Fibroblast of lung (primary cell): ENCODE measurements at regions not wholly inside any gene's neighbourhood (a gene's known extent, or its start where the extent isn't known, plus 50 kb on each side); places are given as distances from the start of the nearest gene placed in this dataset.
"Not testable (repeated sequence)": the region's sequence is repeated elsewhere in the genome, so short reads cannot be mapped to it uniquely, and the experiment has no call there.

Experiments
- EZH2 ChIP-seq: IDR thresholded peaks from 2 replicates; pipeline ENCODE4 v1.5.1; 2012; ENCODE audit warnings: low read length, control low read depth, mild to moderate bottlenecking; ENCODE audit errors: missing control alignments
- TF ChIP-seq, protein P1 (sequence below), 2 donors: IDR thresholded peaks in 1 of 2; conservative IDR thresholded peaks in 1 of 2; 1 replicate in 1 of 2; 2 replicates in 1 of 2; pipeline ENCODE4 v1.5.1; 2011 to 2012; ENCODE audit warnings: low read length in 2 of 2, control low read depth in 1 of 2, inconsistent platforms in 1 of 2, low read depth in 1 of 2, mild to moderate bottlenecking in 1 of 2

DNA sequence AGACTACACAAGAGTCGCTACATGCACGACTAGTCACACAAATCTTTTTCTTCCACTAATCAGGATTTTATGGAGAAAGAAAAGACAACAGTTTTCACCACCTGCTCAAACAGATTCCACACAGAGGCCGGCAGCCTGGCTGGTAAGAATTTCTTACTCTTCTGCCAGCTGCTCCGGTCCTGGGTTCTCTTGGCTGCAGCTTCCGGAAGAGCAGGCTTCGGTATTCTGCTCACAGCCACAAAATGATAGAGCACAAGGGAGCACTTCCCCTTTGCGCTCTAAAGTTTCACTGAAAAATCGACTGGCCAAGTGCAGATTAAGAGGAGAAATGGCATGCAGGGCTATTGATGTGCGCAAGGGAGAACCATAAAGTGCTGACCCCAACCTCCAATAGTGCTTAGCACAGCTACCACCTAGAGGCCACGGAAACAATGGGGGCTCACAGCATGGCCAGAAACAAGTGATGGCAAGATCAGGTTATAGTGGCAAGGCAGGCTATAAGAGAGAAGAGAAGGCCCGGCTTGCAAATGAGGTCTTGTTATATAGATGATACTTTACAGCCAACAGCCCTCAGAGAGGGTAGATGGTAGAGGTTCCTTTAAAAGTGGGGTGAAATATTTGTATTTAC, 114.2 kb upstream of the ACBD5 start:
- TF ChIP-seq, protein P1, sequence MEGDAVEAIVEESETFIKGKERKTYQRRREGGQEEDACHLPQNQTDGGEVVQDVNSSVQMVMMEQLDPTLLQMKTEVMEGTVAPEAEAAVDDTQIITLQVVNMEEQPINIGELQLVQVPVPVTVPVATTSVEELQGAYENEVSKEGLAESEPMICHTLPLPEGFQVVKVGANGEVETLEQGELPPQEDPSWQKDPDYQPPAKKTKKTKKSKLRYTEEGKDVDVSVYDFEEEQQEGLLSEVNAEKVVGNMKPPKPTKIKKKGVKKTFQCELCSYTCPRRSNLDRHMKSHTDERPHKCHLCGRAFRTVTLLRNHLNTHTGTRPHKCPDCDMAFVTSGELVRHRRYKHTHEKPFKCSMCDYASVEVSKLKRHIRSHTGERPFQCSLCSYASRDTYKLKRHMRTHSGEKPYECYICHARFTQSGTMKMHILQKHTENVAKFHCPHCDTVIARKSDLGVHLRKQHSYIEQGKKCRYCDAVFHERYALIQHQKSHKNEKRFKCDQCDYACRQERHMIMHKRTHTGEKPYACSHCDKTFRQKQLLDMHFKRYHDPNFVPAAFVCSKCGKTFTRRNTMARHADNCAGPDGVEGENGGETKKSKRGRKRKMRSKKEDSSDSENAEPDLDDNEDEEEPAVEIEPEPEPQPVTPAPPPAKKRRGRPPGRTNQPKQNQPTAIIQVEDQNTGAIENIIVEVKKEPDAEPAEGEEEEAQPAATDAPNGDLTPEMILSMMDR (conservative IDR thresholded peaks at IDR 0.05 in 1 of 2, IDR thresholded peaks at IDR 0.05 in 1 of 2; ENCODE audit: low read depth in 1 of 2, low read length in 2 of 2) = not testable (repeated sequence)
- not testable (repeated sequence) for TF ChIP-seq EZH2
